ENCODE measurements at regions not wholly inside any gene's neighbourhood (a gene's known extent, or its start where the extent isn't known, plus 50 kb on each side); places are given as distances from the start of the nearest gene placed in this dataset.

DNA sequence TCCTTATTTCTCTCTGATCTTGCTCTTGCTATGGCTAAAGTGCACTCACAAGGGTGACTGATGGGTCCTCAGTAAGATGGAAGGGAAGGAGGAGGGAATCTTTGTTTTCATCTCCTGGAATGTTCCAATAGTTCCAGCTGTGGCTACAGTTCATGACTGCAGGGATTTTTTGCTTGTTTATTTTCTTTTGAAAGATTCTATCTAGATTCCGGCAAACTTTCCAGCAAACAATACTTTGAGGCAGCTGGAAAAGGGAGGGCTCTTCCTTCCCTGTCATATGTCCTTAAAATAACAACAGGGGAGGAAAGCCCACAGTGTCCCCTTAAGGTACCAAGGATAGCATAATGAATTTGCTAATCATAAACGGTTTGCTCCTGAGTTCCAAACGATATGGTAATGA is 111.3 kb upstream of the SLC14A2 start:
- no peak for DNase-seq

DNA sequence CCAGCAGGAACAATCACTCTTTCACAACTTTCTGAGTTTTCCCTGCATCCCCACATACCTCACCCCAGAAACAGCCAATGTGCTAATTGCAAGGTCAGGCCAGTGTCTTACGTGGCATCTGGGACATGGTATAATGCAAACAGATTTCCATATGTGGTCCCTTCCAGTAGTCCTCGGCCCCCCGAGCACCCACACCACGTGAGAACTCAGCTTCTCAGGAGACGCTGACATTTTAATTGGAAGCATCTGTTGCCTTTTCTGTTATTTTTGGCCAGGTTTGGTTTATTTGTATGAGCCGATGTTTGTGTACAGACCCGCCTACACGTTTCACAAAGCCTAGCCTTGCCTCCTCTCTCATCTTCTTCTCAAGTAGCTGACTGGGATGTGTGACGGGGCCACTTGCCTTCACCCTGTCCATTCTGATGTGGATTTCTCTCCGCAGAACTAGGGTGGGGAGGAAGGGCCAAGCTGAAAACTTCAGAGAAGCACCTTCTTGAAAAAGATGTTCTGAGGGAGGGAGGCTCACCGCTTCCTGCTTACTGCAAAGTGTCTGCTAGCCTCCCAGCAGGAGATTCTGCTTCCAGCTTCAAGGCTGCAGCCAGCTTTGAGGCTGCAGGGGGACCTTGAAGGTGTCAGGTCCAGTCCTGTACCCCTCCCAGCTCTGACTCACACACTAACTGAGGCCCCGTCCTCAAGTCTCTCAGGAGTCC is 109.6 kb upstream of the SLC14A2 start:
- DNase-seq: no peak

GRCh38 chr18:45506951-45507350 is 108.3 kb upstream of the SLC14A2 start:
- DNase-seq: no peak

- DNase-seq: no peak
Observed at GRCh38 chr18:45509535-45509934, 105.7 kb upstream of the SLC14A2 start.

DNA sequence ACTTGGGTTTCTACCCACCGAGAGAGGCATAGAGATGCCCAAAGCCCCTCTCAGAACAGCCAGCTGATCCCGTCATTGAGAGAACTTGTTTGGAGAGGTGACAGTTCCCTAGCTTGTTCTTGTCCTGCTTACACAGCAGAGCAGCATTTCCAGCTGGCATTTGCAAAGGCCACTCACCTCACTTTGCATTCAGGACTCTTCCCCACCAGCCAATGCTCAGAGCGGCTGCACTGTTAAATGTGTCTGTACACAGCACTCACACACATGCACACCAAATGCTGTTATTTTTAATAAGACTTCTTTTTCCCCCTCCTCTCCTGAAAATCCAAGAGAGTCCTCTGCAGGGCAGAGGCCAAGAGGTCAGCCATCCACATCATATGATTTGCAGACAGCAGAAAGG is 104.6 kb upstream of the SLC14A2 start:
- DNase-seq: no peak

DNA sequence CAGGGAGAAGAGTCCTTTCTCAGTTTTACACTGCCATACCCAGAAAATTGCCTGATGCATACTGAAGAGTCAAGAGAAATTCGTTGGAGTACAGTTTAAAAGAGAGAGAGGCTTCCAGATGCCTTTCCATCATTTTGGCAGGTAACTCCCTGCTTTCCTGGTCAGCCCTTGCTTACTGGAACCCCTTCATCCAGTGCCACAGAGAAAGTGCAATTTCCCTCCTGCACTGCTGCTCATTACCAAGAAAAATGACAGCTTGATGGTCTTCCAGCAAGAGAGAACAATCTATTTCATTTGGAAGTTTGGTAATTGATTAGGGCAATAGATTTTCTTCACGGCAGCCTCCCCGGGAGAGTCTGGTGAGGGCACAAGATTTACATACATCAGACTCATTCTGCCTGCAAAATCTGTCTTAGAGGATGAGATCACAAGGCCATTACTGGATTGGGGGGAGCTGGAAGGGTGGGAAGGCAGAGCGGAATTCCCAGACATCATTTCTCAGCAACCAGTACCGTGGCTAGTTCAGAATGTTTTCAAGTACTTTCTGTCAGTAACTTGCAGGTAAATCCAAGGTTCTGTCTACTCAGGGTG is 102.8 kb upstream of the SLC14A2 start:
- DNase-seq: no peak

- no peak for DNase-seq
Observed at GRCh38 chr18:45517181-45517741, 98.0 kb upstream of the SLC14A2 start.

GRCh38 chr18:45518311-45519155 is 96.7 kb upstream of the SLC14A2 start:
- DNase-seq: no peak

DNA sequence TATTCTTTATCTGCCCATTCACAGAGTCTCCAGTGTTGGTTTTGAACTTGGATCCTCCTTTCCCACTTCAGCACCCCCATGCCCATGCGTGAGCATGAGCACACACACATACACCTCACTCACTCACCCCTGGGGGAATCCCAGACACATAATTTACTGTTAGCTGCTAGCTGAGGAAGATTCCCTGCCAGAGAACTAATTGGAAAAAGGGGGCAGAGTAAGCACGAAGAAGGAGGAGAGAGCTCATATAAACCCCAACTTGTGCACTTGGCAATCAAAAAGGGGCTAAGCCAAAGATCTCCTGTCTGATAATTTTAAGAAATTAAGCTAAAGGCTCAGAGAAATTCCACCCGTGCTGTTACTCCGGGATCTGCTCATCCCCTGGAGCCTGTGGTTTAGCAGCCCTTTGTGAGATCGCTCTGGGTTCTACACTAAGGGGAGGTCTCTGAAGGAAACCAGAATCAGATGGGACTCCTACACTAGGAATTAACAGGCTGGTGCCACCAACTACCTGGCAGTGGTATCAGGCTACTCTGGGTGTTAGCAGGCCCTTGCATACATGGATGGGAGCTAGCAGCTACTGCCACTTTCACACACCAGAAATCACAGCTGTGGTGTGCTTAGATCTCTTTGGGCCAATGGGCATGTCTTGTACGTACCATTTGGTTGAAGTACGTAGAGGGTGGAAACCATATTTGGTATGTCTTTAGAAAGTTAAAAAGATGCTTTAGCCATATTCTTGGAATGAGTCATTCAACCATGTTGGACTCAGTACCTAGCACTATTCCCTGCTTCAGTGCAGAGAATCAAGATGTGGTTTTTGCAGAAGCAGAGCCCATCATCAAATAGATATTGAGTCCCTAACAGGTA is 95.6 kb upstream of the SLC14A2 start:
- no peak for DNase-seq

DNA sequence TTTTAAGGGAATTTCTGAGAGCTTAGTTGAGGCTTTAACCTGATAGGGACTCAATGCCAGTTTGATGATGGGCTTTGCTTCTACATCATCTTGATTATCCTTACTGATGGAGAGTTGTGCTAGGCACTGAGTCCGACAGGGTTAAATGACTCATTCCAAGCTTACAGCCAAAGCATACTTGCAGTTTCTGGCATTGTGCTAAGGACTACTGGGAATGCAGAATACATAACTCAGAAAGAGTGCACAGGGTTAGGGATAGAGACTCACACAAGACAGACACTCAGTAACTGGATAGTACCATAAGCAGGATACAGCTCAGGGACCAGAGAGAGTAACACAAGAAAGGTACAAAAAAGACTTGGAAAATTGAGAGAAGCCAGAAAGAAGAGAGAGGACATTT is 94.1 kb upstream of the SLC14A2 start:
- DNase-seq: no peak

- no peak for DNase-seq
Observed at GRCh38 chr18:45521777-45522176, 93.5 kb upstream of the SLC14A2 start.

DNA sequence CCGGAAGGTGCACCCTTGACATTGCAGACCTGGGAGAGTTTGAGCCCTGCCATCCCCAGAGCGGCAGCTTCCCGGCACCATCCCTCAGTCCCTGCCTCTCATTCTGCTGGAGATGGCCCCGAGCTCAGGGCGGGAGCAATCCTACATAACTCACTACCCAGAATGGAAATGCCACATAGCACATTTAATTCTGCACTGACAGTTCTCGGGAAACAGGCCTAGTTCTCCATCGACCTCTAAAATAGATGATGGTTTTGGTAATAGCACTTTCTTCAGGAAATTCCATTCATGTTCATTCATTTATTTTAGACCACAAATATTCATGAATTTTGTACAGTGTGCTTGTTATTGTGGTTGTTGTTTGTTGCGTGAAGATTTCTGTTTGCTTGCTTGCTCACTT is 92.9 kb upstream of the SLC14A2 start:
- DNase-seq: no peak

GRCh38 chr18:45525301-45525700 is 90.0 kb upstream of the SLC14A2 start:
- DNase-seq: no peak

DNA sequence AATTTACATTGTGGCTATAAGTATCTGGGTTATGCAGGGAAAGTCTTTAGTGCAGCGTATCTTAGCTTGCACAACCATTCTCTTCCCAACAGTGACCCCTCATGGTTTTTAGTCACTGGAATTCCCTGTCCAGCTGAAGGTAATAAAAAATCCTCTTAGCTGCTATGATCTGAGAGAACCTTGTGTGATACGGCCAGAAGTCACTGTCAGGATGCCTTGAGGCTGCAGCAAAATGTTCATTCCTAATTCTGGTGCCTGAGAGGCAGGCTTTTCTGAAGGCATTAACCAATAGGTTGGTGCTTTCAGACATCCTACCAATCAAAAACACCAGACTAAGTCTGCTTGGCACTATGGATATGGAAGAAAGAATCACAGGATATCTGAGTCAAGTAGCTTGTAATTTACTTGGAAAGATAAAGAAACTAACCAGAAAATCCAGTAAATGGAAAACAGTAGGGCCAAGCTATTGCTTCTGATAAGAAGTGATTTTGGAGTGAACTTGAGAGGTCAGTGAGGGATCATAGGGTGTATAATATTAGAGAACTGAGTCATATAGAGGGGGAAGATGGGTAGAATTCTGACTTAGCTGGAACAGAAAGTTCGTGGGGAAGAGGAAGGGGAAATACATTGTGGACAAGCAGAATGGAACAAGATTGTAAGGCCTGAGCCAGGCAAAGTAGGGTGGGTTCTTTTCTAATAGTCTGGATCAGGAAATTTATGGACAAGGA is 89.0 kb upstream of the SLC14A2 start:
- no peak for DNase-seq

DNA sequence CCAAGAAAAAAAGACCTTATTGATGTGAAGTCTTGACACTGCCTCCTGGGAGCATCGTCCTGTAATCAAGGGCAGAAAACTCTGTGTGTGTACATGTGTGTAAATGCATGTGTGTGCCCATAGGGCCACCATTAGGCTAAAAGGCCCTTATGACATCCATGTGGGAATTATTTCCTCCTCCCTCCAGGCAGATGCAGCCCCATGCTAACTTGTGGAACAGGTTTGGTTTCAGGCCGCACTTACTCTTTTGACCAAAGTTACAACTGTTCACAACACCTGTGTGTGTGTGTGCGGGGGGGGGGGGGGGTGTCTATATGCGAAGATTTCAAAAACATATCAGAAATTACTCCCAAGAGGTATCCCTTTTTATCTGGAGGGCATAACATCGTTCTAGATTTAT is 87.4 kb upstream of the SLC14A2 start:
- no peak for DNase-seq

DNA sequence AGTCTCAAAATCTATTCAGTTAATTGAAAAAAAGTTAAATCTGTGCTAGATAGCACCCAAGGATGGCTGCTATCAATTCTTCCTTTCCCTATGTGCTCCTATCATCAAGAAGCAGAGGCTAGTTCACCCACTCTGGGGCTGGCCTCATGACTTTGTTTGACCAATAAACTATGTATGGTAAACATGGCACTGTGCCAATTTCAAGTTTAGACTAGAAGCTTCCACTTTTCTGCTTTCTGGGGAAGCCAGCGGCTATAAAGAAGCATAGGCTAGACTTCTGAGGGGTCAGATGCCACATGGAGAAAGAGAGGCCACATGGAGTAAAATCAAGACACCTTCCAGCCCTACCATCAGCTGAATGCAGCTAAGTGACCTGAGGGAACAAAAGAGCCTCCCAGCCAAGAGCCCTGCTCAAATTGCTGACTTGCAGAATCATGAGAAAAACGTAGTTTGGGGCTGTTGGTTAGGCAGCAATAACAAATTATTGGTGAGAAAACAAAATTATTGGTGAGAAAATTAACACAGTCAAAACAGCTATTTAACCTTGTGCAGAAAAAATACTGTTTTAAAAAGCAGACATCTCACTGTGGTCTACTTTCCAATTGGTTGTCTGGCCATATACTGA is 86.5 kb upstream of the SLC14A2 start:
- no peak for DNase-seq

- DNase-seq: no peak
Observed at GRCh38 chr18:45538444-45538843, 76.8 kb upstream of the SLC14A2 start.

GRCh38 chr18:45539491-45539891 is 75.8 kb upstream of the SLC14A2 start:
- DNase-seq: no peak

DNA sequence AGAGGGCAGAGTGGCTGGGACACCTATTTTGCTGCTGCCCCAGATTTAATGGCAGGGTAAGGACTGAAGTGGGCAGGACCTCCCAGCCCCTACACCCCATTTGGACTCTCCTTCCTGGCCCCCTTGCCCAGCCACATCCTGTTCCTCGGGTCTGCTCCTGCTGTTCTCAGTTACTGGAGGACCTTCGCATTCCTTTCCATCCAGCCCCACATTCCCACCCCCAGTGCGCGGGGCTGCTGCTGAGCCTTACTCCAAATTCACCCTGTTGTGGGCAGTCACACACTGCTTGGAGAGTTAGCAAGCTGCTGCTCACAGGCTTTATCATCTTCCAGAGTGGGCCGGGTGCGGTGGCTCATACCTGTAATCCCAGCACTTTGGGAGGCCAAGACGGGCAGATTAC is 75.2 kb upstream of the SLC14A2 start:
- DNase-seq: no peak

DNA sequence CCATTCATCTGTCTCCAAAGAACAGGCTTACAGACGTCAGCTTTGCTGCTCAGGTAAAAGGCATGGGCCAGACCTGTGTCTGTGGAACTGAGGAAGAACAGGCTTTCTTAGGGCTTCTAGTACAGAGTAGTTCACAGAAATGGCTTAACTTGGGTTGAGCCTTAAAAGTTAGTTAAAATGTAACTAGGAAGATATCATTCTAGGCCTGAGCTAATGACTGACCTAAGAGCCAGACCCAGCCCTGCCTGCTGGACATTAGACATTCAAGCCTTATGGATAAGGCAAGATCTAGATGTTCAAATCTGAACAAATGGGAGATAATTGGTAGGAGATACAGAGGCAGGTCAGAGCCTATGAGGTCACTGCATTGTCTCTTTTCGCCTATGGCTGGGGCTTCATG is 73.9 kb upstream of the SLC14A2 start:
- no peak for DNase-seq

GRCh38 chr18:45542043-45542442 is 73.2 kb upstream of the SLC14A2 start:
- DNase-seq: no peak

GRCh38 chr18:45547910-45548309 is 67.4 kb upstream of the SLC14A2 start:
- no peak for DNase-seq

Data from activated CD4-positive, CD25-positive, alpha-beta regulatory T cell (primary cell).